Endothelial cell of umbilical vein (primary cell): ENCODE measurements at regions not wholly inside any gene's neighbourhood (a gene's known extent, or its start where the extent isn't known, plus 50 kb on each side); places are given as distances from the start of the nearest gene placed in this dataset.

Experiments
- BruUV-seq: library from RNA; stranded (reverse); fragments of 400-500 nt; replicated peaks from 2 replicates; lab custom pipeline; 2021; lab: Mats Ljungman, UMichigan
- CTCF ChIA-PET: fragments of 300-600, 350-600 bp; sonication (Branson Sonifier 250); formaldehyde crosslinking; loops from one replicate; lab custom pipeline; 2021; ENCODE audit warnings: antibody characterized with exemption, inconsistent platforms; lab: Charles Lee
- POLR2A ChIA-PET: fragments of 300-600, 350-600 bp; sonication (Branson Sonifier 250); formaldehyde crosslinking; loops from one replicate; lab custom pipeline; 2021; ENCODE audit warnings: antibody characterized with exemption, inconsistent platforms; lab: Charles Lee
- DNase-seq: peaks from one replicate; pipeline ENCODE4 v3.0.0-alpha.2; 2011; ENCODE audit warnings: low read depth, low spot score
- FAIRE-seq: peaks from 2 replicates; lab custom pipeline; 2011; peaks lifted over from hg19 to GRCh38; lab: Jason Lieb, UNC
- H2AFZ ChIP-seq: 2 replicates; pipeline ENCODE4 v1.6.0; 2012; ENCODE audit warnings: low read depth, low read length, control low read depth, inconsistent platforms
- H3K27ac ChIP-seq: 2 replicates; pipeline ENCODE4 v1.5.1; 2011; ENCODE audit warnings: low read depth, mild to moderate bottlenecking, control low read depth, low read length, moderate library complexity; ENCODE audit not compliant: insufficient read depth
- H3K27me3 ChIP-seq, 2 experiments: 2 replicates each; pipeline versions ENCODE4 v1.6.0 to v1.6.1; 2011; ENCODE audit warnings: low read length in 2 of 2, mixed read lengths in 1 of 2; ENCODE audit not compliant: control insufficient read depth in 2 of 2, insufficient read depth in 2 of 2
- H3K36me3 ChIP-seq, 2 experiments: 2 replicates in 1 of 2; 3 replicates in 1 of 2; pipeline ENCODE4 v1.5.1; 2011; ENCODE audit warnings: low read length in 2 of 2, mild to moderate bottlenecking in 1 of 2, moderate library complexity in 1 of 2; ENCODE audit not compliant: control insufficient read depth in 2 of 2, insufficient read depth in 2 of 2; ENCODE audit errors: extremely low read depth in 1 of 2
- H3K4me1 ChIP-seq: 3 replicates; pipeline ENCODE4 v1.5.1; 2011; ENCODE audit warnings: mild to moderate bottlenecking, low read length; ENCODE audit not compliant: control insufficient read depth, insufficient read depth; ENCODE audit errors: extremely low read depth
- H3K4me2 ChIP-seq: 2 replicates; pipeline ENCODE4 v1.6.1; 2011; ENCODE audit warnings: low read length, control low read depth, mixed read lengths; ENCODE audit not compliant: insufficient read depth
- H3K4me3 ChIP-seq, 3 experiments: fragments of 200-600 bp in 1 of 3; sonication (generic), shearing (Covaris generic) in 1 of 3; replicated peaks in 1 of 3; 2 replicates each; pipeline ENCODE4 v1.5.1; 2011 to 2016; ENCODE audit warnings: control low read depth in 3 of 3, low read length in 3 of 3, mild to moderate bottlenecking in 2 of 3, inconsistent platforms in 1 of 3, low read depth in 1 of 3, moderate library complexity in 1 of 3; ENCODE audit not compliant: insufficient read depth in 1 of 3
- H3K79me2 ChIP-seq: 2 replicates; pipeline ENCODE4 v1.6.0; 2012; ENCODE audit warnings: low read length, inconsistent platforms; ENCODE audit not compliant: control insufficient read depth, insufficient read depth
- H3K9ac ChIP-seq: replicated peaks from 2 replicates; pipeline ENCODE3; 2011; ENCODE audit warnings: low read length, control low read depth; ENCODE audit not compliant: insufficient read depth; ENCODE audit errors: extremely low read depth
- H3K9me1 ChIP-seq: replicated peaks from 3 replicates; pipeline ENCODE4 v1.6.0; 2011; ENCODE audit warnings: mild to moderate bottlenecking, low read length; ENCODE audit not compliant: control insufficient read depth, insufficient read depth; ENCODE audit errors: extremely low read depth
- H3K9me3 ChIP-seq: replicated peaks from 2 replicates; pipeline ENCODE4 v1.5.1; 2012; ENCODE audit warnings: low read length, inconsistent platforms; ENCODE audit not compliant: control insufficient read depth, insufficient read depth
- H4K20me1 ChIP-seq: replicated peaks from 2 replicates; pipeline ENCODE3; 2011; ENCODE audit warnings: mild to moderate bottlenecking, low read length; ENCODE audit not compliant: control insufficient read depth, insufficient read depth; ENCODE audit errors: extremely low read depth
- EZH2 ChIP-seq: IDR thresholded peaks from 2 replicates; pipeline ENCODE4 v1.6.1; 2012; ENCODE audit warnings: borderline replicate concordance, low read depth, mild to moderate bottlenecking, moderate library complexity, low read length, inconsistent platforms; ENCODE audit not compliant: severe bottlenecking
- FOS ChIP-seq: IDR thresholded peaks from 2 replicates; pipeline ENCODE4 v1.6.1; 2011; ENCODE audit warnings: mild to moderate bottlenecking, low read length, moderate library complexity, borderline replicate concordance; ENCODE audit not compliant: insufficient read depth
- GATA2 ChIP-seq: IDR thresholded peaks from 2 replicates; pipeline ENCODE4 v1.7.0; 2011; ENCODE audit warnings: low read depth, mild to moderate bottlenecking, moderate library complexity, mixed read lengths, low read length; ENCODE audit not compliant: insufficient read length, insufficient read depth
- JUN ChIP-seq: IDR thresholded peaks from 2 replicates; pipeline ENCODE4 v1.6.1; 2011; ENCODE audit warnings: borderline replicate concordance, low read depth; ENCODE audit not compliant: insufficient read length, insufficient read depth
- MYC ChIP-seq: IDR thresholded peaks from one replicate; pipeline ENCODE4 v1.6.1; 2011; ENCODE audit warnings: mild to moderate bottlenecking, low read depth, low read length
- POLR2A ChIP-seq: IDR thresholded peaks from 2 replicates; pipeline ENCODE4 v1.6.1; 2012; ENCODE audit warnings: low read depth, mild to moderate bottlenecking, control low read depth, low read length
- POLR2AphosphoS5 ChIP-seq: IDR thresholded peaks from 2 replicates; pipeline ENCODE4 v1.6.1; 2012; ENCODE audit warnings: low read depth, mild to moderate bottlenecking, control low read depth, low read length, moderate library complexity; ENCODE audit not compliant: insufficient read depth
- dilution Hi-C: fragments of 300-500 bp; cut with MboI; formaldehyde crosslinking; loops from one replicate; pipeline ENCODE4 v1.15.0; 2019; ENCODE audit warnings: low sequenced_read_pairs; ENCODE audit not compliant: extremely low pct_ligation_motif_present
- intact Hi-C: fragments of 100-400 bp; cut with micrococcal nuclease; formaldehyde crosslinking; loops from one replicate; pipeline ENCODE4 v1.10.0; 2022
- TF ChIP-seq, protein P1 (sequence below), 2 donors: IDR thresholded peaks; 1 replicate in 1 of 2; 2 replicates in 1 of 2; pipeline ENCODE4 v1.5.1; 2011; ENCODE audit warnings: low read length in 2 of 2, mild to moderate bottlenecking in 2 of 2, moderate library complexity in 2 of 2, control low read depth in 1 of 2, inconsistent platforms in 1 of 2, low read depth in 1 of 2; ENCODE audit not compliant: insufficient read depth in 1 of 2; ENCODE audit errors: extremely low read depth in 1 of 2
- TF ChIP-seq, protein P2 (sequence below): IDR thresholded peaks from 2 replicates; pipeline ENCODE4 v1.6.1; 2011; ENCODE audit not compliant: insufficient read depth, insufficient read length

DNA sequence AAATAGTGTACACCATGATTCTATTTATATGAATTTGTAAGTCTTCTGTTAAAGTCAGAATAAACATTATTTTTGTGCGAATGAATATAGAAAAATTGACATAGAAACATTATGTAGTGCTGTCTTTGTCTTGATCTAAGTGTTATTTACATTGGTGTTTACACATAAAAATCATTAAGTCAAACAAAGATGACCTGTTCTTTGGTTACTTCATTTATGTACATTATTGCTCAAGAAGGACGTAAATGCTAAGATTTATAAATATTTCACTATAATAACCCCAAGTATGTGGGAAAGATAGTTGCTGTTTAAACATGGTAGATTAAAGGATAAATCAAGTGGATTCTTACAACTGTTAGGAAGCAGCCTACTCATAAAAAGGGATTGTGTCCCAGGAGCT, 536.8 kb upstream of the DSEL start:
- no TSS peak for BruUV-seq
- FAIRE-seq, result no peak
- no peak overlapping the region for H2AFZ ChIP-seq
- H3K4me2 ChIP-seq, result no peak overlapping the region
- H3K9ac ChIP-seq, result no peak overlapping the region
- ChIA-PET CTCF (no interaction called here), POLR2A (no interaction called here)
- no peaks in the 10 kb centered on the region for H3K79me2 ChIP-seq
- H3K9me1 ChIP-seq, result no peaks in the 10 kb centered on the region
- no peaks in the 10 kb centered on the region for H3K9me3 ChIP-seq
- no peaks in the 10 kb centered on the region for H3K36me3 ChIP-seq
- dilution Hi-C loops (no loop called here), intact Hi-C loops (no loop called here)
- H4K20me1 ChIP-seq, result no peaks in the 10 kb centered on the region
- no peak overlapping the region for H3K27ac ChIP-seq
- no peaks in the 10 kb centered on the region for H3K4me1 ChIP-seq
- H3K4me3 ChIP-seq, result no peak overlapping the region
- H3K27me3 ChIP-seq, result no peaks in the 10 kb centered on the region
- DNase-seq, result no peak
- TF ChIP-seq POLR2AphosphoS5 (no peak), EZH2 (no peak), MYC (no peak), POLR2A (no peak), JUN (no peak), FOS (no peak), GATA2 (no peak)
- TF ChIP-seq, protein P1, sequence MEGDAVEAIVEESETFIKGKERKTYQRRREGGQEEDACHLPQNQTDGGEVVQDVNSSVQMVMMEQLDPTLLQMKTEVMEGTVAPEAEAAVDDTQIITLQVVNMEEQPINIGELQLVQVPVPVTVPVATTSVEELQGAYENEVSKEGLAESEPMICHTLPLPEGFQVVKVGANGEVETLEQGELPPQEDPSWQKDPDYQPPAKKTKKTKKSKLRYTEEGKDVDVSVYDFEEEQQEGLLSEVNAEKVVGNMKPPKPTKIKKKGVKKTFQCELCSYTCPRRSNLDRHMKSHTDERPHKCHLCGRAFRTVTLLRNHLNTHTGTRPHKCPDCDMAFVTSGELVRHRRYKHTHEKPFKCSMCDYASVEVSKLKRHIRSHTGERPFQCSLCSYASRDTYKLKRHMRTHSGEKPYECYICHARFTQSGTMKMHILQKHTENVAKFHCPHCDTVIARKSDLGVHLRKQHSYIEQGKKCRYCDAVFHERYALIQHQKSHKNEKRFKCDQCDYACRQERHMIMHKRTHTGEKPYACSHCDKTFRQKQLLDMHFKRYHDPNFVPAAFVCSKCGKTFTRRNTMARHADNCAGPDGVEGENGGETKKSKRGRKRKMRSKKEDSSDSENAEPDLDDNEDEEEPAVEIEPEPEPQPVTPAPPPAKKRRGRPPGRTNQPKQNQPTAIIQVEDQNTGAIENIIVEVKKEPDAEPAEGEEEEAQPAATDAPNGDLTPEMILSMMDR (IDR thresholded peaks at IDR 0.05; ENCODE audit: extremely low read depth in 1 of 2, insufficient read depth in 1 of 2, low read depth in 1 of 2, low read length in 2 of 2), result no peak
- TF ChIP-seq, protein P2, sequence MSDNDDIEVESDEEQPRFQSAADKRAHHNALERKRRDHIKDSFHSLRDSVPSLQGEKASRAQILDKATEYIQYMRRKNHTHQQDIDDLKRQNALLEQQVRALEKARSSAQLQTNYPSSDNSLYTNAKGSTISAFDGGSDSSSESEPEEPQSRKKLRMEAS, result no peak
